HG03097 (cell line): ENCODE measurements at regions not wholly inside any gene's neighbourhood (a gene's known extent, or its start where the extent isn't known, plus 50 kb on each side); places are given as distances from the start of the nearest gene placed in this dataset.
A peak's percentile ranks its signal among the peaks of the same experiment; 100 is the strongest.

Experiments
- ATAC-seq: cut with Tn5 transposase; IDR thresholded peaks from one replicate; pipeline ENCODE4 v1.9.1; 2021; ENCODE audit not compliant: unreplicated experiment, low FRiP score

DNA sequence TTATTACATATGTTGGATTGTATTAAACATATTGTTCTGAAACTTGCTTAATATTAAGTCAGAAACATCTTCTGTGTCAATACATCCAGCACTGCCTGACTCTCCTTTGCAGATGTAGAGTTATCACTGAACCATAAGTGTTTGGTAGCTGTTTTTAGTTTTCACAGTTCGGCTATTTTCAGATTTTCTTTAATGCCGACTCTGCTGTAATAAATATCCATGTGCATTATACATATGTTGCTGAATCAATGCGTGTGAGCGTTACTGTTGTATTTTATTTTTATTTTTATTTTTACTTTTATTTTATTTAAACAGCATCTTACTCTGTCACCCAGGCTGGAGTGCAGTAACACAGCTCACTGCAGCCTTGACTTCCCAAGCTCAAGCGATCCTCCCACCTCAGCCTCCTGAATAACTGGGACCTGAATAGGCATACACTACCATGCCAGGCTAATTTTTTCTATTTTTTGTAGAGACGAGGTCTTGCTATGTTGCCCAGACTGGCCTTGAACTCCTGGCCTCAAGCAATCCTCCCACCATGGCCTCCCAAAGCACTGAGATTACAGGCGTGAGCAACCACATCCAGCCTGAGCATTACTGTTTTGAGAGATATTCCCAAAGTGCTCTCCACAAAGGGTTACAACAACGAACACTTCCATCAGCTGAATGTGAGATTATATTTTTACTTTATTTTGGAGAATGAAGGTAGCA lies 50.7 kb upstream of the NOCT start:
- ATAC-seq = no peak

DNA sequence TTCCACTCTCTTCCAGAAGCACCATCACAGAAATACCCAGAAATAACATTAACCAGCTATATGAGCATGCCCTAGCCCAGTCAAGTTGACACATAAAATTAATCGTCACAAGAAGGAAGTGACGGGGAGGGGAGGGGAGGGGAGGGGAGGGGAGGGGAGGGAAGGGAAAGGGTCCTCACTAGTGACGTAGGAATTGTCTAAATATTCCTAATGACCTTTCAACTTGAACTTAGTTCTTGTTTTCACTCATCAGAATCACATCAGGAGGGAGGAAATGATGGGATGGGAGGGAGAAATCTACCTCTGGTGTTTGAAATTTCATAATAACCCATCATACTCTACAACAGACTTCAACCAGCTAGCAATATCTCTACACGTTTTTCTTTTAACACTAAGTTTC lies 52.2 kb upstream of the NOCT start:
- ATAC-seq = no peak

DNA sequence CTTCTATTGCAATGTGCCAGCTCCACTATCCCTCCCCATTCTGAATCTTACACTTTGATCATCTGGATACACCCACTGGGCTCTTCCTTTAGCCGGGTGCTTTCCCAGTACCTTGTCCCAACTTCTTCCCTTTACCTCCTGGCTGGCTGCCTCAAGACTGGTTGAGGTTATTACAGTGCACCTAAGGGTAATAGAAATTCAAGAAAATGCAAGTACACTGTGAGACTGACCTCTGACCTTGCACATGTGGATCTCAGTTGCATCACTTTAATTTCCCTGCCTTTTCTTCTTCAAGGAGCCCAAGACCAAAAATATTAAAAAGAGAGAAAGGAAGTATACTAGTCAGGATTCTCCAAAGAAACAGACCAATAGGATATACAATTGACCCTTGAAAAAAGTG lies 53.9 kb upstream of the NOCT start:
- no peak for ATAC-seq

DNA sequence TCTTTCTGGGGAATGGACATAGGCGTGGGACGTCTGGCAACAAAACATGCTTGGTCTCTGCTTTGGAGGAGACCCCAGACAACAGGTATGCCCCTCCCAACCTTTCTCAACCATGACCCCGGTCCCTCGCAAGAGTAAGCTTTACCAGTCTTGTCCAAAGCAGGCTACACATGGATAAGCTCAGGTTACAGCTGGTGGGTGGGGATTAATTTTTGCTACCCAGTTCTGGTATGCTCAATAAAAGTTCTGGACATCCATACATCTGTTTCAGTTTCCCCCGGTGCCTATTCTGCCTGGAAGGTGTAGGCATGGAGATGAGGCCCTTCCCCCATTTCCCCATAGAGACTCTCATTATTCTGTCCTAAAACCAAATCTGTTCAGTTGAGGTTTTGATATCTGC lies 54.5 kb upstream of the NOCT start:
- no peak for ATAC-seq

DNA sequence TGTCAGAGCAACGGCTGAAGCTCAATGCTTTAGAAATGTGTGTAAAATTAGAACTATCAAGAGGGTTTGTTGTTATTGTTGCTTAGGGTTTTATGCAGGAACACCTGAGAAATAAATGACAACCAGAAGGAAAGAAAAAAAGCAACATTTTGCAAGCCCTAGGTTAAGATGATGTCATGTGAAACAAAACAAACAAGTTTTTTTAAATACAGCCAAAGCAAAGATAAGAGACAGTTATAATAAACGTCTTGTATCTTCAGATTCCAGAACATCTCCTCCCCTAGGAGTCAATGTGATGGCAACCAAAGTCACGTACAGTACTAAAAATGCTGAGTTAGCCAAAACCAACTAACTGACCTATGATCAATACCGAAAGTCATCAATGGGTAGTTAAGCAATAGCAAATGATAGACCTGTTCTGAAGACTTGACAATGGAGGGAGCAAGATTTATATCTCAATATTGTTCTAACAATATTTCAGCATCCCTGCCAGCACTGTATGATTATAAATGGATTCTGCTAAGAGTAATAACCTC lies 55.3 kb upstream of the NOCT start:
- no peak for ATAC-seq

DNA sequence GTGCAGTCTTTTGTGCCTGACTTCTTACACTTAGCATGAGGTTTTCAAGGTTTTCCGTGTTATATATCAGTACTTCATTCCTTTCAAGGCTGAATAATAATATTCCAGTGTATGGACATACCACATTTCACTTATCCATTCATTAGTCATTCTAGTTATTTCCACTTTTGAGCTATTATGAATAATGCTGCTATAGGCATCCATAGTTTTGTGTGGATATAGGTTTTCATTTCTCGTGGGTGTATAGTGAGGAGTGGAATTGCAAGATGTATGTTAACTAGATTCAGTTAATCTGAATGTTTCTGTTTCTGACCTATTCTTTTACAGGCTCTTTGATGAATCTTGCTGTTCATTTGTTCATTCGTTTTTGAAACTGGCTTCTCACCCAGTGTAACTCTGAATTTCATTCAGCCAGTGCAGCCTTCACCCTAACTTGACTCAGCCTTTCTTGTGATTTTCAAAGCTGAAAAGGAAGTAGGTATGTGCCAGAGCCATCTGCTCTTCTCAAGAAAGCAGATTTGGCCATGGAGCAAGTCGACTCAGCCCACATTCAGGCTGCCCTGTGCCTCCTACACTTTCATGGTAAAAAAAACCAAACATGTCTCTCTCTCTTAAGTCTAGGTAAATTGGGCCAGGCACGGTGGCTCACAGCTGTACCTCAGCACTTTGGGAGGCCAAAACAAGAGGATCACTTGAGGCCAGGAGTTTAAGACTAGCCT lies 56.3 kb upstream of the NOCT start:
- ATAC-seq = no peak

DNA sequence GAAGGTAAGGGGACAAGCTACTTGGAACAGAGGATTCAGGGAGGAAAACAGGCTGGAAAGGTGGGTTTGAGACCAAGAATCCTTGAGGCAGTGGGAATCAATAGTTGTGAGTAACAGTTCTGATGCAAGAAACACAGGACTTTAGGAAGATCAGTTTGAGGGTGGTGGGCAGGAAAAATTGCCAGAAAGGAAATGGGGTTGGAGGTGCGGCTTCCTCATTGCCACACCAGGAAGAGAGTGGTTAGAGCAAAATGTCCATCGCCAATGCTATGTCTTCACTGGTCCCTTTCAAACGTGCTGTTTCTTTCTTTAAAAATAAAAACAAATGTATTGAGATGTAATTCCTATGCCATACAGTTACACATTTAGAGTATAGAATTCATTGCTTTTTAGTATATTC lies 57.1 kb upstream of the NOCT start:
- no peak for ATAC-seq

DNA sequence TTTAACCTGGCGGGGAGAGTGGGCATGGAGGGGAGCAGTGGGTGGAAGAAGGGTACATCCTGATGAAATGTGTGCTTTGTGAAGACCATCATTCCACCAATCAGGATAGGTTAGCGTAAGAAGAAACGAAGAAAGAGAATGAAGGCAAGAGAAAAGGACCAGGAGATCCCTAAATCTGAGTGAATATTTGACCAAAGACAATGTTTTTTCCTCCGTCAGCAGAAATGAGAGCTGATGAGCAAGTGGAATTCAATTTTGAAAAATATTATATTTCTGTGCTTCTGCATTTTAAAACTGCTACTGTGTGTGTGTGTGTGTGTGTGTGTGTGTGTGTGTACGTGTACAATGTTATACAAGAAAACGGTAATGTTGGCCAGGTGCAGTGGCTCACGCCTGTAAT lies 58.3 kb upstream of the NOCT start:
- no peak for ATAC-seq

DNA sequence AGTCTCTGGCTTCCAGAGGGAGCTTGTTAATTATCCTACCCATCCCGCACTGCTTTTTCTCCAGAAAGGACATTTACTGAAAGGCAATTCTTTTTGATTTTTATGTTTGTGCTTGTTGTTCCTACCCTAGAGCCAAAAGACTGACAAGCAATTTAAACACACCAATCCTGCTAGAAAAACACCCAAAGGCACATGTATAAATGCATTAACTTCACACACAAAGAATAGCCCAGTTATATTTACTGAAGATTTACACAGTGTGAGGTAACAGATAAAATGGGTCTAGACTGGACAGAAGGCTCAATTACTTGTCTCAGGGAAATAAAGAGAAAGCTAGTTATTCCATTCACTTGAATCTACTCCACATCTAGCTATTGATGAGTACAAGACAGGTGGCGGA lies 61.2 kb upstream of the NOCT start:
- ATAC-seq = no peak

DNA sequence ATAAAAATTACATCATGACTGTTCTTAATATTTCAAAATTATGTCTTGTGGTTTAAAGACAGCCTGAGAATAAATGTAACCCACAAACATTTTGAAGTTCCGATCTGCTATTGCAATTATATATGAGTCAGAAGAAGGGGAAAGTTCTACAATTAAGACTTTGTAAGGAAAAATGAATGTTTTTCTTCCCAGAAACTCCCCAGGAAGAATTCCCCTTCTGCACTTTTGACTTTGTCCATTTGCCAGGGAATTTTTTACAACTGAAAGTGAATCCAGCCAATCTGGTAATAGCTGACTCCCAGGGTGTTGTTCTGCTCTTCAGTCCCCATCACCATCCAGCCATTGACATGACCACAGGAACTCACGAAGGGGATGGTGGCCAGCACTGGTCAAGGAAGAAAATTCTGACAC lies 61.6 kb upstream of the NOCT start:
- no peak for ATAC-seq

DNA sequence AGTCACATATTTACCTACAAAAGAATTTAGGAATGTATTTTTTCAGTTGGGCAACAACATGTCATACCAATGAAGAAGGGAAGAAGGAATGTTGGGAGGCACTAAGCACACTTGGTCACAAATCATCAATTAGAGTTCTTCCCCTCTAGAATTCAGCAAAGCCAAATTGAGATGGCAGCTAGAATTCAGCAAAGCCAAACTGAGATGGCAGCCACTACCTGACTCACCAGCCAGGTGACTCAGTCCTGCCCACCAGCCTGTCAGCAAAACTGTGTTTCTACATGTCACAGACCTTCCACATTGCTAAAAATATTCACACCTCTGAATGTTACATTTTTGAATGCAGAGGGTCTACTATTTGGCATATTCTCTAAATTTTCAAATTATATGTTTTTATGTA lies 63.2 kb upstream of the NOCT start:
- ATAC-seq = no peak

DNA sequence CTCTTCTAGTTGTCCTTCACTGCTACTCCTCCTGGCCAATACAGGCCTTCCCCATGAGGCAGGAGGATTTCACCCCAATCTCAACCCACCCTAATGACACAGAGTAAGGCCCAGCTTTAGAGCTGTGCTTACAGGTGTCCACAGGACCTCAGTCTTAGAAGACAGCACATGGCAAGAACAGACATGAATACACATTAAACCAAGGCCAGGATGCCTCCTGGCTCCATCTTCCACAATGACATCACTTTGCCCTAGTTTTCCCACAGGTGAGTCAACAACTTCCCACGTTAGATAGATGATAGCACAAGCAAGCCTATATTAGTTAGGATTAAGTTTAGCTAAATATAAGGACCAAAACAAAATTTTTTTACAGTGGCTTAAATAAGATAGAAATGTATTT lies 63.8 kb upstream of the NOCT start:
- no peak for ATAC-seq

DNA sequence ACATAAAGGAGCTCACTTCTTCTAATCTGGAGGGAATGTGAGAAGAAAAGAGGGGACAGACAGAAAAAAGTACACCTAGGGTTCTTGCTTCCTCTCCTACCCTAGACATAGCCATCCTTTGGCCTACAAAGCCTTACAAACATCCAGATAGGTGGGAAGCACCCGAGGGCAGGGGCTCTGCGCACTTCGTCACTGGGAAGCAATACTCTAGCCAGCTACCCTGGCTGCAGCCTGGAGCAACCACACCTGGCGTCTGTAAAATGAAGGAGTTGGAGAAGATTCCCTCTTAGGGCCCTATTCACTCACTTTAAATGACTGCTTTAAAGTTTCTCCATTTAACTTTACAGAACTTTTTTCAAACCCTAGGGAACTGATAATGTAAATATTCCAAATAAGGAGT lies 65.7 kb upstream of the NOCT start:
- no peak for ATAC-seq

DNA sequence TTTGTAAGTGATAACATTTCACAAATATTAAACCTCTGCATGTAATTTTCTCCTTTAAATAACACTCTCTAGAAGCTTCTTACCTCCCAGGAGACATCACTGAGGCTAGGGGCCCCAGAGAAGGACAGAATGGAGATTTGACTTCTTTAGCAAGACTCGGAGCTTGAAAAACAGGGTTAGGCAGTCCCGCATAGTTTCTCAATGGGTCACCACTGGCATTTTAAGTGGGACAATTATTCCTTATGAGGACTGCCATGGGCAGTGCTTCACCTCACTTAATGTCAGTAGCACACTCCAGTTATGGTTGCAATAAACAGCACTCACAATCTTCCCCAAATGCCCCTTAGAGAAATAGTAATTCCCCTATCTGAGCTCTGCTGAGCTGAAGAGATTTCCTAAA lies 66.7 kb upstream of the NOCT start:
- ATAC-seq = no peak

DNA sequence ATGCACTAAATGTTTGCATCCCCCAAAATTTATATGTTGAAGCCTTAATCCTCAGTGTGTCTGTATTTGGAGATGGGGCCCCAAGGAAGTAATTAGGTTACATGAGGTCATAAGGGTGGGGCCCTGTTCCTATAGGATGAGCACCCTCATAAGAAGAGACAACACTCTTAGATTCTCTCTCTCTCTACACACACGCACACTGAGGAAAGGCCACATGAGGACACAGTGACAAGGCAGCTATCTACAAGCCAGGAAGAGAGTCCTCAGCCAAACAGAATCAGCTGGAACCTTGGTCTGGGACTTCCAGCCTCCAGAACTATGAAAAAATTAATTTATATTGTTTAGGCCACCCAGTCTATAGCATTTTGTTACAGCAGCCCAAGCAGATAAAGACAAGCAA lies 69.3 kb upstream of the NOCT start:
- no peak for ATAC-seq

DNA sequence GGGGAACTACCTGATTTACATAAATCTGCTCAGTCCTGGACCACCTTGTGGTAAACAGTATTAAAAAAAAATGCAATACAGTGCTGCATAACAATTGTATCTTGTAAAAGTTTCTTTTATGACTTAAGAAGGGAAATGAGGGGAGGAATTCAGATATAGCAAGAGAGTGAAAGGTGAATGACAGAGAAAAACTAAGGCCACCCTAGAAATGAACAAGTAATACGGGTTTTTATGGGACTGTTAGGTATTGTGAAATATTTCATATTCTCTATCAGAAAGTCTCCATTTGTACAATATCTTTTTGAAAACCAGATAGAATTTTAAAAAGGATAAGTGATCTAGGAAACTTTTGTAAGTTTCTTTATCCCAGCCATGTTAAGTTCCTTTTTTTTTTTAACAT lies 69.7 kb upstream of the NOCT start:
- ATAC-seq = no peak

DNA sequence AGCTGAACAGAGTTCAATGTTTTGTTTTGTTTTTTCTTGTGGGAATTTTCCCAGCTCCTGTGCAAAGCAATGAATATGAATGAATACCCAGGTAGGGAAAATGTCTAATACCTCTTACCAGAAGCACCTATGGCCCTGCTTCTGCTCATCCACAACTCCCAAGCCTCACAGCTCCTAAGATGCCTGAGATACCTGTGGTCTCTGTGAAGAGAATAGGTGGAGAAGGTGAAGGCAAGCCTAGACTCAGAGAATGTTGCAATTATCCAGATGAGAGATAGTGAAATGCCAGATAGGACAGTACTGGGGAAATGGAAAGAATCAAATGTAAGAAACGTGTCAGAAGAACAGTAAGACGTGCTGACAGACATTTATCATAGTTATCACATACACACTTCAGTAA lies 70.2 kb upstream of the NOCT start:
- no peak for ATAC-seq

DNA sequence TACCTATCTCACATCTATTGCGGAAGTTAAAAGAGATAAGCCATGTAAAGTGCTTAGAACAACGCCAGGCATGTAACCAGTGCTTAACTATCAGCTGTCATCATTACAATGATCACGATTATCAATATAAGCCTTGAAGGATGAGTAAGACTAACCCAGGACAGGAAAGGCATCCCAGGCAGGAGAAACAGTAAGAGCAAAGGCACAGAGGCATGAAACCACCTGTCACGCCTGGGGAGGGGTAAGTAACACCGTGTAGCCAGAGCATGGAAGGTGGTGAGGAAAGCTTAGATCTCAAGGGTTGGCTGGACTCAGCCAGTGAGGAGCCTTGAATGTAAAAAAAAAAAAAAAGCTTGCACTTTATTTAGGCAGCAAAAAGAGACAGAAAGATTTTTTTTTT lies 71.7 kb upstream of the NOCT start:
- no peak for ATAC-seq

DNA sequence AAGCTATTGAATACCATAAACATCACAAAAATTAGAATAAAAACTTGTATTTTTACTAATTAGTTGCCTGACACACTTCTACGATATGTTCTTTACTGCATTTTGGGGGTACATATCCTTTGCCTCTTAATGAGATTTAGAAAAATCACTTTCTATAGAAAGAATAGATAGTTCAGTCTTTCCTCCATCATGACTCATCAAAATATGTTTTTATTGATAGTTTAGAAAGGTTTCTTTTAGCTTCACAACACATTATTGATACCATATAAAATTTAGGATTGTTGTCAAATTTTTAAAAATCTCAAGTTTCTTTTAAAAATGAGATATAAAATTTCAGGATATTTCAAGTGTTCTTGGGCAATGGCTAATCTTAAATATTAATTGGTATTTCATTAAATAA lies 74.5 kb upstream of the NOCT start:
- ATAC-seq = no peak

DNA sequence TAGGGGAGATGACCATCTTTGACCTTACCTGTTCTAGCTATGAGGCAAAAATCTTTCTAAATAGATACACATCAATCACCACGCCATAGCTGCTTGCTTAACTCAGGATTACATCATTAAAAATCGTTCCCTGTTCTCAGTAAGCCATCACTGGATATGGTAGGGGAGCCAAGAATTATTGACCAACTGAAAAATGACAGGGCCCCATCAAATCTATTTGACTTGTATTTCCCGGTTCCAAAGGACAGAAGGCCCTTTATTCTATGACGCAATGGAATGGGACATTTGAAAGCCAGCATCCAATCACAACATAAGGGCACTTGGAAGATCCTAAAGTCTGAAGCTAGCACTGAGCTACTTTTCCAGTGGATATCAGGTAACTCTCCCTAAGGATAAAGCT lies 75.6 kb upstream of the NOCT start:
- ATAC-seq = no peak

DNA sequence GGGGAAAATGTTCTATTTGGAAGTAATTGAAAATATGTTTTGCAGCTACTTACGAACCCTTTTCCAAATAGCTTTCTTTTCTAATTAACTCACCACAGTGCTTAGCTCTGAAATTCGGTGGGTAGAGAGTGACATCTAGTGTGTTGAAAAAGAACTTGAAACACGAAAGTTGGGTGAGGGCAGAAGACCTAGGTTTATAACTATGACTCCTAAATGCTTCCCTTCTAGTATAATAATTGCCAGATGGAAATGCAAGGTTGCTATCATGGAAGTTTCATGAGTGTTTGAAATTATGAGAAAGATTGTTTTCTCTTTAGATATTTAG lies 77.3 kb upstream of the NOCT start:
- ATAC-seq = peak; percentile 73

DNA sequence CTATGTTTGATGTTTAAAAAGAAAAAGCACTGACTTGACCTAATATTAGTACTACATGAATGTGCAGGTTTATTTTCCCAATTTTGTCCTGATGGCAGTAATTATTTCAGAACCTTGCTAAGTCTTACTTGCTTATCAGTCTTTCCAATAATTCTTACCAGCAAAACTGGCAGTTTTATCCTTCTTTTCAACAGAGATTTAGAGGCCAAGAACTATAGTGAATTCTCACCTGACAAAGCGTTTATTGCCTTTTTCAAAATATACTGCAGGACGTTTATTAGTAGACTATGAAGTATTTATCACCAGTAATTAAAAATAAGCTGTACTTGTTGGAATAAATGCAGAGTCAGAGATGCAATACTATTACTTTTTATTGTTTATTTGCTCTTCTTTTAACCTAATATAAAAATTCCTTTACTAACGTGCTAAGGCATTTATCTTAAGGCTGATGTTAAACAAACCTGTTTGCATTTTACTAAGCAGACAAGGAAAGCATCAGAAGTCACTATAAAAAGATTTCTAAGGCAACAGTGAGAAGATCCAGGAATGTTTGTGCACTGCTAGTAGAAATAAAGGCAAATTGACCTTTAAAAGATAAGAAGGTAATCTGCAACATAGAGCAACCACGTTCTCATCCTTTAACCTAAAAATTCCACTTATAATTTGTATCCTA lies 80.3 kb upstream of the NOCT start:
- ATAC-seq = no peak
